Transverse colon (tissue), 4 donors: ENCODE measurements at regions not wholly inside any gene's neighbourhood (a gene's known extent, or its start where the extent isn't known, plus 50 kb on each side); places are given as distances from the start of the nearest gene placed in this dataset.

Source experiments
- DNase-seq: peaks from one replicate; pipeline ENCODE4 v3.0.0-alpha.2; 2019
- H3K27ac ChIP-seq, 4 donors: fragments of 200-600 bp; sonication (generic); 2 replicates each; pipeline ENCODE4 v1.5.1; 2016 to 2018; ENCODE audit warnings: inconsistent platforms in 4 of 4
- H3K27me3 ChIP-seq: fragments of 200-600 bp; sonication (generic); 2 replicates; pipeline ENCODE4 v1.5.1; 2017; ENCODE audit warnings: inconsistent platforms
- H3K36me3 ChIP-seq, 4 donors: fragments of 200-600 bp; sonication (generic); 2 replicates each; pipeline ENCODE4 v1.5.1; 2017 to 2019; ENCODE audit warnings: inconsistent platforms in 4 of 4
- H3K4me1 ChIP-seq, 4 donors: fragments of 200-600 bp; sonication (generic); 2 replicates each; pipeline ENCODE4 v1.5.1; 2017 to 2020; ENCODE audit warnings: inconsistent platforms in 4 of 4
- H3K4me3 ChIP-seq, 4 donors: fragments of 200-600 bp; sonication (generic); 1 replicate in 1 of 4; 2 replicates in 3 of 4; pipeline versions ENCODE4 v1.5.1 to v1.6.1; 2017 to 2019; ENCODE audit warnings: inconsistent platforms in 4 of 4
- H3K9me3 ChIP-seq, 2 donors: fragments of 200-600 bp; sonication (generic); 2 replicates each; pipeline ENCODE4 v1.5.1; 2017 to 2019; ENCODE audit warnings: inconsistent platforms in 2 of 2
- EP300 ChIP-seq: sonication (generic); formaldehyde crosslinking; IDR thresholded peaks from one replicate; pipeline ENCODE4 v1.6.1; 2017; ENCODE audit warnings: antibody characterized with exemption, low read depth
- POLR2A ChIP-seq: fragments of 450-650 bp; IDR thresholded peaks from one replicate; pipeline ENCODE4 v1.6.1; 2016; ENCODE audit warnings: antibody characterized with exemption, mild to moderate bottlenecking, moderate library complexity
- POLR2AphosphoS5 ChIP-seq, 3 donors: sonication (generic); formaldehyde crosslinking; IDR thresholded peaks; one replicate each; pipeline ENCODE4 v1.6.1; 2016; ENCODE audit warnings: antibody characterized with exemption in 3 of 3
- WGBS, 2 donors: methylation state at CpG; one replicate each; pipeline ENCODE4 v1.1.5; 2018; ENCODE audit warnings: low coverage in 1 of 2; 5-methylcytosine and 5-hydroxymethylcytosine counted together
- in situ Hi-C, 4 donors: fragments of 200-750 bp; cut with MboI; loops; one replicate each; pipeline versions ENCODE4 v1.15.0 to v1.15.1; 2017; ENCODE audit warnings: low sequenced_read_pairs in 3 of 4, low pct_ligation_motif_present in 1 of 4, low pct_unique_long_range_greater_than_20kb in 1 of 4
- intact Hi-C: fragments of 100-400 bp; cut with DNase I; formaldehyde crosslinking; loops from one replicate; pipeline ENCODE4 v1.15.1; 2023; ENCODE audit warnings: low total_unique reads
- TF ChIP-seq, protein P1 (sequence below), 5 experiments: fragments of 200-600 bp in 3 of 5; fragments of 450-650 bp in 2 of 5; sonication (generic) in 3 of 5; IDR thresholded peaks; 1 replicate in 2 of 5; 2 replicates in 3 of 5; pipeline ENCODE4 v1.5.1; 2016 to 2017; ENCODE audit warnings: antibody characterized with exemption in 5 of 5, inconsistent platforms in 3 of 5, mild to moderate bottlenecking in 2 of 5, moderate library complexity in 1 of 5

DNA sequence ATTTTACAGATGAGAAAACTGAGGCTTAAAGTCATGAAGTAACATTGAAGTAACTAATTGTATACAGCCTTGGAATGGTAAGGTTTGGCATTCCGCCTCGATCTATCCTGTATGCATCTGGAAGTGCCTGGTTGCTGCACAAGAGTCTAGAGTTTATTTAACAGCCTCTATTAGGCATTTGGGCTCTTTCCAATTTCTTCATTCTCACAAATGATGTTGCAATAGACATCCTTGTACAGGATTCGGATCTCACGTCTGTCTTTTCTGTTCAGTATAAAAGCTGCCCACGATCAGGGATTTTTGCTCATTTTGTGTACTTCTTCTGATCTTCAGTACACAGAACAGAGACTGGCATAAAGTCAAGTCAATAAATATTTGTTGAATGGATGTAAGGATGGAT, 100.5 kb downstream of the AIPL1 start:
- Histone ChIP-seq H3K36me3 (no peaks in the 10 kb centered on the region), H3K9me3 (no peaks in the 10 kb centered on the region), H3K27me3 (no peaks in the 10 kb centered on the region), H3K4me3 (no peak overlapping the region), H3K27ac (no peak overlapping the region), H3K4me1 (no peaks in the 10 kb centered on the region)
- DNase-seq, result no peak
- intact Hi-C loops, result no loop called here
- WGBS, 2 donors, result 64 to 78% methylated on average over 5 of the region's 5 CpGs
- TF ChIP-seq POLR2AphosphoS5 (IDR thresholded peaks at IDR 0.05), result no peak
- TF ChIP-seq POLR2A, result no peak
- no peak for TF ChIP-seq EP300
- TF ChIP-seq, protein P1, sequence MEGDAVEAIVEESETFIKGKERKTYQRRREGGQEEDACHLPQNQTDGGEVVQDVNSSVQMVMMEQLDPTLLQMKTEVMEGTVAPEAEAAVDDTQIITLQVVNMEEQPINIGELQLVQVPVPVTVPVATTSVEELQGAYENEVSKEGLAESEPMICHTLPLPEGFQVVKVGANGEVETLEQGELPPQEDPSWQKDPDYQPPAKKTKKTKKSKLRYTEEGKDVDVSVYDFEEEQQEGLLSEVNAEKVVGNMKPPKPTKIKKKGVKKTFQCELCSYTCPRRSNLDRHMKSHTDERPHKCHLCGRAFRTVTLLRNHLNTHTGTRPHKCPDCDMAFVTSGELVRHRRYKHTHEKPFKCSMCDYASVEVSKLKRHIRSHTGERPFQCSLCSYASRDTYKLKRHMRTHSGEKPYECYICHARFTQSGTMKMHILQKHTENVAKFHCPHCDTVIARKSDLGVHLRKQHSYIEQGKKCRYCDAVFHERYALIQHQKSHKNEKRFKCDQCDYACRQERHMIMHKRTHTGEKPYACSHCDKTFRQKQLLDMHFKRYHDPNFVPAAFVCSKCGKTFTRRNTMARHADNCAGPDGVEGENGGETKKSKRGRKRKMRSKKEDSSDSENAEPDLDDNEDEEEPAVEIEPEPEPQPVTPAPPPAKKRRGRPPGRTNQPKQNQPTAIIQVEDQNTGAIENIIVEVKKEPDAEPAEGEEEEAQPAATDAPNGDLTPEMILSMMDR (IDR thresholded peaks at IDR 0.05), result no peak
- in situ Hi-C loops, result no loop called here

DNA sequence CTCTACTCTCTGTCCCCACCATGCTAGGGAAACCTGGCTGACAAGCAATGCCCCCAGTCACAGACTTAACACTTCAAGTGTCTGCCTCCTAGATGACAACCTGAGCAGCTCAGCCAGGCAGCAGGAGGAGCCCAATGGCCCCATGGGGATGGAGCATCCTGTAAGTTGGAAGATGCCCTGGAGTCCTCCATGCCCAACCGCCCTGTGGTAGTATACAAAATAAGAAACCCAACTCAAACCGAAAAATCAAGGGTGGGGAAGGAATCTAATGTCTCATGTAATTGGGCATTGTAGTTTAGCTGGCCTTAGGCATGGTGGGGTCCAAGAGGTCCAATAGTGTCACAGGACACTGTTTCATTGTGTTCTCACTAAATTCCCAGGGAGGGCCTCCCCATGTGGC, 104.0 kb downstream of the AIPL1 start:
- in situ Hi-C loops (no loop called here), intact Hi-C loops (no loop called here)
- Histone ChIP-seq H3K4me1 (no peaks in the 10 kb centered on the region), H3K9me3 (no peaks in the 10 kb centered on the region), H3K4me3 (no peak overlapping the region), H3K36me3 (no peaks in the 10 kb centered on the region), H3K27ac (no peak overlapping the region), H3K27me3 (no peaks in the 10 kb centered on the region)
- no peak for DNase-seq
- TF ChIP-seq POLR2A, result no peak
- TF ChIP-seq POLR2AphosphoS5 (IDR thresholded peaks at IDR 0.05), result no peak
- TF ChIP-seq, protein P1 (IDR thresholded peaks at IDR 0.05), result no peak
- no peak for TF ChIP-seq EP300
- 85% methylated on average over 2 of the region's 2 CpGs; no CpG with 5 or more reads in 1 of the 2 donors for WGBS, 2 donors

DNA sequence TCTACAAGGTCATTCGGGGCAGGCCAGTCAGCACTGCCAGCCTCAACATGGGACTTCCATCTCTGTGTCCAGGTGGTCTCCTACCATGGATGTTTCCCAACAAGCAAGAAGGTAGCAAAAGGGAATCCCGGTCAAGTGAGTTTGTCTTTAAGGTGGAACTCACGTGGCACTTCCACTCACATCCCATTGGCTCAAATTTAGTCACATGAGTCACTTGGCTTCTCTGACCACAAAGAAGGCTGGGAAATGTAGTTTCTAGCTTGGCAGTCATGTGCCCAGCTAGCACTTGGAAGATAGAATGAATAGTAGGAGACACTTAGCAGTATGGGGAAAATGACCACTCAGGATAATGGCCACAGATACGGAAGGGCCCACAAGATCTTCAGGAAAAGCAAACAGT, 106.6 kb downstream of the AIPL1 start:
- TF ChIP-seq POLR2AphosphoS5 (IDR thresholded peaks at IDR 0.05) (no peak), POLR2A (no peak), EP300 (no peak)
- TF ChIP-seq, protein P1 (IDR thresholded peaks at IDR 0.05), result no peak
- intact Hi-C loops, result no loop called here
- Histone ChIP-seq H3K36me3 (no peaks in the 10 kb centered on the region), H3K27ac (no peak overlapping the region), H3K4me1 (no peaks in the 10 kb centered on the region), H3K27me3 (no peaks in the 10 kb centered on the region), H3K9me3 (no peaks in the 10 kb centered on the region), H3K4me3 (no peak overlapping the region)
- in situ Hi-C loops, result no loop called here
- WGBS, 2 donors, result 60 to 74% methylated on average over 1 to 4 of the region's 4 CpGs
- no peak for DNase-seq

DNA sequence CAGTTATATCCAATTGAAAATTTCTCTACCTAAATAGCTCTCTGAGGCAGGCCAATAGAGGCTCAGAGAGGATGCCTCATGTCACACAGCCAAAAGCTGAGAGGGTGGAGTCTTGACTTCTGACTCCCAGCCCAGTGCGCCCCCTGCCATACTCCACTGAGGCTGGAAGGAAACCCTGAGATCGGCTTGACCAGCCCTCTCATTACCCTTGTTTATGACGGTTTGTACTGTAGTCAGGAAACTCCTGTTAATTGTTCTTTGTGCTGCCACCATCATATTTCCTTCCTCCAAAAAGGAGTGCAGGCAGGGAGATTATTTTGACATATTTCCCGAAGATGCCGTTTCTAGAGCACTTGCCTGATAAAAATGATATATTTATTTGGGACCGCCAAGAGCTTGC, 107.9 kb downstream of the AIPL1 start:
- no peaks in the 10 kb centered on the region for H3K27me3 ChIP-seq
- no peak overlapping the region for H3K27ac ChIP-seq
- intact Hi-C loops, result no loop called here
- H3K4me1 ChIP-seq, result no peaks in the 10 kb centered on the region
- DNase-seq, result no peak
- in situ Hi-C loops, result no loop called here
- H3K4me3 ChIP-seq, result no peak overlapping the region
- TF ChIP-seq EP300 (no peak), POLR2AphosphoS5 (IDR thresholded peaks at IDR 0.05) (no peak), POLR2A (no peak)
- TF ChIP-seq, protein P1 (IDR thresholded peaks at IDR 0.05), result no peak
- no peaks in the 10 kb centered on the region for H3K9me3 ChIP-seq
- WGBS, 2 donors, result 30% methylated on average over 5 to 6 of the region's 6 CpGs
- H3K36me3 ChIP-seq, result no peaks in the 10 kb centered on the region
